Ovary (tissue), 3 donors: ENCODE measurements at regions not wholly inside any gene's neighbourhood (a gene's known extent, or its start where the extent isn't known, plus 50 kb on each side); places are given as distances from the start of the nearest gene placed in this dataset.

ENCODE experiments used
- CTCF ChIP-seq, 3 donors: fragments of 450-650 bp in 2 of 3; fragments of 200-600 bp in 1 of 3; IDR thresholded peaks; one replicate each; pipeline versions ENCODE4 v1.5.1 to v1.8.0; 2016 to 2022; ENCODE audit warnings: antibody characterized with exemption in 3 of 3, mild to moderate bottlenecking in 1 of 3
- EP300 ChIP-seq: sonication (generic); formaldehyde crosslinking; IDR thresholded peaks from one replicate; pipeline ENCODE4 v1.6.1; 2017; ENCODE audit warnings: antibody characterized with exemption
- POLR2A ChIP-seq: fragments of 450-650 bp; IDR thresholded peaks from one replicate; pipeline ENCODE4 v1.6.1; 2017; ENCODE audit warnings: antibody characterized with exemption, mild to moderate bottlenecking, moderate library complexity
- donor health status: DM: no; HTN: no; CAD: no.

DNA sequence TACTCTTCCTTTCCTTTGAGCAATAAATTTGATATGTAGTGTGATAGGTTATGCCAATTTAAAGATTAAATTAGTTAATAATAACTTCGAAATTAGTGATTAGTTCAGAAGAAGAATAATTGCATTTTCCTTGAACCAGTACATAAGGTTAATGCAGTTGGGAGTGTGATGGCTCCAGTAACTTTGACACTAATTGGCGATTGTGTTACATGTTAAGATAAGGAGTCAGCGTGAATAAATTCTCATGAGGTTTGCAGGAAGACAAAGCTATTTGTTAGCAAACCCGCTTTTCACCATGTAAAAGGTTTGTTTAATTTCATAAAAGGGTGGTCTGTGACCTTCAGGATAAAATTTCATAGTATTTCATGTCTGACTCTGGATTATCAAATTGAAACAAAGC is 1226.8 kb downstream of the SLC16A7 start:
- no peak for TF ChIP-seq CTCF (IDR thresholded peaks at IDR 0.05)
- TF ChIP-seq EP300: no peak
- no peak for TF ChIP-seq POLR2A
